HG03064 (cell line): ENCODE measurements at regions not wholly inside any gene's neighbourhood (a gene's known extent, or its start where the extent isn't known, plus 50 kb on each side); places are given as distances from the start of the nearest gene placed in this dataset.
"Not testable (repeated sequence)": the region's sequence is repeated elsewhere in the genome, so short reads cannot be mapped to it uniquely, and the experiment has no call there.

Source experiments
- ATAC-seq: cut with Tn5 transposase; IDR thresholded peaks from one replicate; pipeline ENCODE4 v1.9.1; 2021; ENCODE audit warnings: low read depth; ENCODE audit not compliant: unreplicated experiment

DNA sequence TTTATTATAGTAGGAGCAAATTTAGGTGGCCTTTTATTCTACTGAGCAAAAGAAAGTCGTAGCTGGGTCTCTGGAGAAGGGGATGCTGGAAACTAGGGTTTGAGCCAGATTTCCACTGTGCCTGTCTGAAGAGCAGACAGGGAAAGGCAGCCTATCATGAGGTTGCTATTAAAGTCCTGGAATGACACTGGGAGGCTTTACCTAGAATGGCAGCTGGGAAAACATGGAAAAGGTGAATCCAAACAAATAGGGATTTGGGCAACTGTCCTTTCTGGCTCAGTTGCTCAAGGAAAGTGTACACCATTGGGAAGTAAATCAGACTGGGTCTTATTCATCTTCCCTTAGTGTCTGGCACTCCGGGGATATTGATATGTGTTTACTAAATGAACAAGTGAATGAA lies 154.6 kb downstream of the MTX2 start:
- ATAC-seq: no peak

GRCh38 chr2:176424746-176425145 lies 155.5 kb downstream of the MTX2 start:
- ATAC-seq: no peak

- ATAC-seq: no peak
These were observed 158.3 kb downstream of the MTX2 start for GRCh38 chr2:176427549-176427948.

- not testable (repeated sequence) for ATAC-seq
These were observed 159.8 kb downstream of the MTX2 start for GRCh38 chr2:176428944-176429469.

GRCh38 chr2:176432434-176432833 lies 163.2 kb downstream of the MTX2 start:
- no peak for ATAC-seq

DNA sequence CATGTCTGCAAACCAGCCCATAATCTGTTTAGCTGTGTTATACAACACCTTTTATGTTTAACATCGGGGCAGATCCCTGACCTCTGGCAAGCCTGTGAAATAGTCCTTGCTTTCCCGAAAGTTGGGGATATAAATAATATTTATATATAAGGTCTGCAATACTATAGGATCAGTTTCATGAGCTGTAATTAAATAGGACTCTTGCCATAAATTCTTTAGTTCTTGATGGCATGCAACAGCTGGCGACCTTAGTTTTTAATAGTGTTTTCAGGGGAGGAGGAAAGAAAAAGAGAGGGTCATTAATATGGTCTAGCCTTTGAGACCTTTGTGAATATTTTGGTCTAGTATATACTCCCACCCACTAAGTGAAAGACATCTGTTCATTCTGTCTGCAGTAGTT lies 166.5 kb downstream of the MTX2 start:
- ATAC-seq: no peak

- ATAC-seq: no peak
These were observed 174.7 kb downstream of the MTX2 start for GRCh38 chr2:176443946-176444345.

DNA sequence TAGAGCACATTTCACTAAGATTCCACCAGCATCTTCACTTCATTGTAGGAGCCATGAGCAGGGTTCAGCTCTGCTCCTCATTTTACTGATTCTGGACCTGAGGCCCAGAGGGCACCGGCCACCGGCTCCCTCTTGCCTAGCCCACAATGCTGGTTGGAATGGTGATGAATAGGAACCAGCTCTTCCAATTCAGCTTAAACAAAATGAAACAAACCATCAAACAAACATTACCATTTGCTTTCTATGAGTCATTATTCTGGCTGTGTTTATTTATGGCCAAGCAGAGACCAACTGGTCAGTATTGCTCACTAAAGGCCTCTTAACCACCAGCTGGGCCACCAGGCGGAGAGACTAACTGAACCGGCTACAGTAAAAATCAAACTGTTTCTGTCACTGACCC lies 176.7 kb downstream of the MTX2 start:
- ATAC-seq: no peak

DNA sequence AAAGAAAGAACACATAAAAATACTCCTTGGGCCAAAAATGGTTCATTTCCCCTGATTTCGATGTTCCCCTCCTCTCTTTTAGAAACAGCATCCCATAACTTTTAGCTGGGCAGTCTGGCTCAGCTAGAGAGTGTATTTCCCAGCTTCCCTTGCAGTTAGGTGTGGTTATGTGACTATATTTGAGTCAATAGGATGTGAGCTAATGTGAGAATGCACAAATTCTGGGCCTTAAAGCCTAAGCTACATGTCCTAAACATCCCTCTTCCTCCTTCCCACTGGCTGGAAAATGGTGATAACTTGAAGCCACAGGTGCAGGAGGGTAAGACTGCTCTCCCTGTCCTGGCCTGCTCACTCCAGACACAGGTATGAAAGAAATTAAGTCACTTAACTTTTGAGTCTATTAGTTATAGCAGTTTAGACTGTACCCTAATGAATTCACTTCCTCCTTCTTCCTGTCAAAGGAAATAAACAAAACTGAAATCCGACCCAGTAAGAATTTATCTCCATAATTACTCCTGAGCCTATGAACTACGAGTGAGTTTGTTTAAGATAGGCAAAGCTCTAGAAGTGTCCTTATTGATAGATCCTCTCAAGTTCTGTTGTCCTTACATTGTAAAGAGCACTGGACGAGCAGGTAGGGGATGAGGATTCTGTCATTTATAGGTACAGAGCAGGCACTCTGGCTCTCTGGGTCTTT lies 177.6 kb downstream of the MTX2 start:
- no peak for ATAC-seq

DNA sequence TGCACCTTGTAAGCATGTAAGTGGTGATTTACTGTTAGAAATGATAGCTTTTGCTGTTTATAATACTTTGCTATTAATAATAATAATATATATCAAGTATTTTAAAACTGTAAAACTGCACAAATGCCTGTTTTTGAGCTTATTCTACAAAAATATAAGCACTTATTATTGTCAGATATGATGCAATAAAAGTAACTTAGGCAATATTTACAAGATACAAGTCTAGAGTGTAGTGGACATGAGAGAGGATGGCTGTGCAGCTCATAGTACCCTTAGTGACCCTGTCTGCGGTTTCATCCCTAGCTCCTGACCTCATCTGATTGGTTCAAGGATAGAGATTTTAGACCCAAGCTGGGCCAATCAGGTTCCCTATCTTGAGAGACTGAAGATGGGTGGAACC lies 178.4 kb downstream of the MTX2 start:
- no peak for ATAC-seq

GRCh38 chr2:176449852-176450251 lies 180.6 kb downstream of the MTX2 start:
- ATAC-seq: no peak

- ATAC-seq: no peak
These were observed 184.5 kb downstream of the MTX2 start for GRCh38 chr2:176453784-176454183.

GRCh38 chr2:176454893-176455815 lies 185.9 kb downstream of the MTX2 start:
- peak; percentile 67 for ATAC-seq

- no peak for ATAC-seq
These were observed 186.6 kb downstream of the MTX2 start for GRCh38 chr2:176455816-176456291.

- no peak for ATAC-seq
These were observed 188.2 kb downstream of the MTX2 start for GRCh38 chr2:176457481-176457880.

GRCh38 chr2:176461098-176461808 lies 192.0 kb downstream of the MTX2 start:
- ATAC-seq: no peak

DNA sequence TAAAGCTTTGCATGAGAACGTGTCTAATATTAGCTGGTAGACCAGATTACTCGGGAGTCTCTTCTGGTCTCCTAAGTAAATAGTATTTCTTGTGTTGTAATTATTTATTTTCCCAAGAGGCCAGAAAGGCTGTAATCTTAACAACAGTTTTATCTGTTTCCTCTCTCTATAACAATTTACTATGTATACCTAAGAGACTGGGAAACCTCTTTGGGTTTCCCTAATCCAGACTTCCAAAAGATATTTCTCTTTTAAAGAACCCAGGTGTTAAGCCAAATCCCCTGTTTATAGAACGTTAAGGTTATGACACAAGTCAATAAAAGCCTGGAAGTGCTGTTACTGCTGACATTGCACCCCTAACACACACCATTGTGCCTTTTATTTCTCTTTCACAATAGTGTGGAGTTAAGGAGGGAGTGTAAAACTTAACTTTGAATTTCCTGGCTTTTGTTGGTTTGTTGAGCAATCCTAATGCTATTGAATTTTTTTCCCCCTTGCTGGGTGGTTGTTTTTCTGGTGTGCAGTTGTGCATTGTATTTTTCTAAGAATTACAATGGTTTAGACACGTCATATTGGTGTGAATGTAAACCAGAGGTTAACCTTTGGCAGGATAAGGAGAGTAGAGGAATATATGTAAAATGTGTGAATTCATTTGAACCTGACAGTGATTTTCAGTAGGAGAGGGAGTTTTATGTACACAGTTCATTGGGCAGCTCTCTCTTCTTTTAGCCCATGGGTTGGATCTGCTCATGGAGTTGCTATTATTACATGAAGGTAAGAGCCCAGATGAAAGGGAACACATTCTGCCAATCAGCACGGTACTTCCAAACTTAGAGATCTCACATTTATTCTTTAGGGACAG lies 192.8 kb downstream of the MTX2 start:
- no peak for ATAC-seq

- ATAC-seq: no peak
These were observed 194.3 kb downstream of the MTX2 start for GRCh38 chr2:176463546-176463945.

- ATAC-seq: no peak
These were observed 195.8 kb downstream of the MTX2 start for GRCh38 chr2:176464886-176465564.
